Activated T-cell treated with anti-CD3 and anti-CD28 coated beads, Interleukin-2, amount 50 U/mL, for 4 hours (primary cell): ENCODE measurements at regions not wholly inside any gene's neighbourhood (a gene's known extent, or its start where the extent isn't known, plus 50 kb on each side); places are given as distances from the start of the nearest gene placed in this dataset.

ENCODE experiments used
- ATAC-seq, 2 donors: fragments of 200-7000 bp; cut with Tn5 transposase; one replicate each; pipeline ENCODE4 v1.10.0; 2021
- DNase-seq: peaks from one replicate; pipeline ENCODE4 v3.0.0-alpha.2; 2020
- H3K27me3 Mint-ChIP-seq: one replicate; pipeline ENCODE4 v1.8.0; 2021; ENCODE audit warnings: low read depth, mixed read lengths
- H3K36me3 Mint-ChIP-seq: one replicate; pipeline ENCODE4 v1.8.0; 2022; ENCODE audit warnings: mixed read lengths; ENCODE audit not compliant: insufficient read depth
- H3K4me1 Mint-ChIP-seq: one replicate; pipeline ENCODE4 v1.8.0; 2021; ENCODE audit warnings: low read depth, mixed read lengths
- H3K4me3 Mint-ChIP-seq: one replicate; pipeline ENCODE4 v1.8.0; 2021; ENCODE audit warnings: mild to moderate bottlenecking, moderate library complexity, mixed read lengths
- H3K9me3 Mint-ChIP-seq: one replicate; pipeline ENCODE4 v1.8.0; 2021; ENCODE audit warnings: mixed read lengths

- Mint-ChIP-seq H3K27me3 (peaks cover 14% of the 10 kb centered on the region), H3K9me3 (no peaks in the 10 kb centered on the region), H3K4me1 (no peaks in the 10 kb centered on the region), H3K36me3 (no peaks in the 10 kb centered on the region), H3K4me3 (no peak overlapping the region)
- ATAC-seq (no peak), DNase-seq (no peak)
Observed at GRCh38 chr2:106607371-106607770, 120.2 kb downstream of the CD8B2 start.

GRCh38 chr2:106609780-106610179 is 122.6 kb downstream of the CD8B2 start:
- no peak for DNase-seq
- no peak for ATAC-seq
- no peaks in the 10 kb centered on the region for H3K9me3 Mint-ChIP-seq
- peaks cover 11% of the 10 kb centered on the region for H3K27me3 Mint-ChIP-seq
- no peaks in the 10 kb centered on the region for H3K4me1 Mint-ChIP-seq
- H3K36me3 Mint-ChIP-seq = no peaks in the 10 kb centered on the region
- no peak overlapping the region for H3K4me3 Mint-ChIP-seq

DNA sequence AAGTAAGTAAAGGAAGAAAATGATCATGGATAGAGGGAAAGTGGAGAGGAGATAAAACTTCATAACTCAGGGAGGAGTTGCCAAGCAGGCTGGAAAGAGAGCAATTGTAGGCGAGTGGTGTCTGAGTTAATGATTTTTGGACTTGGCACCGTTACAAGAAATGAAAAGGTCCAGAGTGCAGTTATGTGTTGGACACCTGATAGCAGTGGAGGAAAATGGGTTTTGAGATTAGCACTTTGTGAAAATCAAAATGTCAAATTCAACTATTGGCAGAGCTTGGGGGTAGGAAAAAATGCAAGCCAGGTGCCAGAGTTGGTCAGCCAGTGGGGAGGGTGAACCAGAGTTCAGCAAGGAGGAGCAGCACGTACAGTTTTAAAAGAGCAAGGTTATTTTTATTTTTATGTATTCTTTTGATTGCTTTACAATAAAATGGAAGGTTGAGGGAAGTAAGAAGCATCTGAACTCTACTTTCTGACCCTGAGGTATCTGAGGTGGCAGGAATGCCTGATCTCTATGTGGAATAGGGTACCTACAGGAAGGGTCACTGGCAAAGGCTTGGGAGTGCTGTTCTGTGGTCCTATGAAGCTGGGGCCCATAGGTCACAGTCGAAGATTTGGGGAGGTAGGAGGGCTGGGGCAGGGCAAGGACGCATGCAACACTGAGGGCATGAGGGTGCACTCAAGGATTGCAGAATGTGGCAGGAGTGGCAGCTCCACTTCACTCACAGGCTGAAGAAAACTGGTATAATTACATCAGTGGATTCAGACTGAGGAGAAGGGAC is 127.5 kb downstream of the CD8B2 start:
- no peak for ATAC-seq
- no peaks in the 10 kb centered on the region for H3K9me3 Mint-ChIP-seq
- no peaks in the 10 kb centered on the region for H3K4me1 Mint-ChIP-seq
- no peak overlapping the region for H3K4me3 Mint-ChIP-seq
- no peak for DNase-seq
- H3K36me3 Mint-ChIP-seq = no peaks in the 10 kb centered on the region
- peaks cover 9% of the 10 kb centered on the region for H3K27me3 Mint-ChIP-seq

DNA sequence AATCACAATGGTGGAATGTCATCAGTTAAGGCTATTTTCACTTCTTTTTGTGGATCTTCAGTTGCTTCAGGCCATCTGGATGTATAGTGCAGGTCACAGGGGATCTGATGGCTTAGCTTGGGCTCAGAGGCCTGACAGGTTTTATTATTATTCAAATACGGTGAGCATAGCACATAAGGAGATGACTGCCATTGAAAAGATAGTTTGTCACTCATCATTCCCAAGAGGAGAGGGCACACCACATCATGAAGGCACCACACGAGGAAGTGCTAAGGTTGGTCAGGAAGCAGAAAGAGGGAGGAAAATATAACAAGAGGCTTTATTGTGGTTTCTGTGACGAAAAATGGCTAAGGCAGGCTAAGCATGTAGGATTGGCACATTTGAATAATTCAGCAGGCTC is 131.4 kb downstream of the CD8B2 start:
- ATAC-seq = no peak
- Mint-ChIP-seq H3K4me1 (no peaks in the 10 kb centered on the region), H3K4me3 (no peak overlapping the region), H3K36me3 (no peaks in the 10 kb centered on the region), H3K9me3 (no peaks in the 10 kb centered on the region), H3K27me3 (peaks cover 9% of the 10 kb centered on the region)
- DNase-seq = no peak

- DNase-seq (no peak), ATAC-seq (no peak)
- Mint-ChIP-seq H3K27me3 (peaks cover 20% of the 10 kb centered on the region), H3K9me3 (peaks cover 4% of the 10 kb centered on the region), H3K36me3 (no peaks in the 10 kb centered on the region), H3K4me3 (no peak overlapping the region), H3K4me1 (no peaks in the 10 kb centered on the region)
Observed at GRCh38 chr2:106623456-106623855, 136.3 kb downstream of the CD8B2 start.

DNA sequence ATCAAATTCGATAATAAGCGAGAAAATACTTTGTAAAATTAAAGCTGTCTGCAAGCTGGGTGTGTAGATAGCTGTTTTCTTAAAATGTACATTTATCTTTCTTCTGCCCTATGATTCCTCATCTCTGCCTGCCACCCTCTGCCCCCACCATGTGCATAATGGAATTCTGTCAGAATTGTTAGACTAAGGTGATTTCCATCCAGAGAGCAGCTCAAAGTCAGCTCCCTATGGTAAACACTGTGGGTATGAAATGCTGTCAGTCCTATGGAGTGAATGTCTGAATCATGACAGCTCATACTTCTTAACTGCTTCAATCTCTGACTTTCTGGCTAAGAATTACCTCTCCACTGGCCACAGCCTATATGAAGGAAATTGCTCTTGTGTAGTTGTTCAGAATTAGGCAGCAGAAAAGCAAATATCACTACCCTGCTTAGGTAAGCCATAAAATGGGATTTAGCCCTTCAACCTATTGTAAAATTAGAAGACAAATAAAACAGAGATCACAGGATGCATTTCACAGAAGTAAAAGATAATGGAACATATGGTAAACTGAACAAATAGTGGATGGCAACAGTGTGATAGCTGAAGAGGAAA is 137.7 kb downstream of the CD8B2 start:
- Mint-ChIP-seq H3K4me3 (no peak overlapping the region), H3K4me1 (no peaks in the 10 kb centered on the region), H3K9me3 (peaks cover 7% of the 10 kb centered on the region), H3K36me3 (no peaks in the 10 kb centered on the region), H3K27me3 (peaks cover 17% of the 10 kb centered on the region)
- ATAC-seq (no peak), DNase-seq (no peak)

DNA sequence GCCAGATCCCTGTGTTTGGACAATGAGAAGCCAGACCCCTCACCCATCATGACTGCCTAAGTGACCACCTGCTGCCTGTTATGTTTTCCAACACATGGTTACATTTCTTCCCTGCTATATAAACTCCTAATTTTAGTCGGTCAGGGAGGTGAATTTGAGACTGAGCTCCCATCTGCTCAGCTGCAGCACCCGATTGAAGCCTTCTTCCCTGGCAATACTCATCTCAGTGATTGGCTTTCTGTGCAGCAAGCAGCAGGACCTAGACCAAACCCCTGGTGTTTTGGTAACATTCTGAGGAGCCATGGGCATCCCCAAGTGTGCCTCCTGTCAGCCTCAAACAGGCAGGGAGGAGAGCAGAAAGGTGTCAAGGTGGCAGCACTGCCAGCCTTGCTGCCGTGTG is 141.2 kb downstream of the CD8B2 start:
- H3K9me3 Mint-ChIP-seq = peaks cover 7% of the 10 kb centered on the region

GRCh38 chr2:106629981-106630380 is 142.8 kb downstream of the CD8B2 start:
- Mint-ChIP-seq H3K36me3 (no peaks in the 10 kb centered on the region), H3K4me1 (no peaks in the 10 kb centered on the region), H3K4me3 (no peak overlapping the region), H3K9me3 (peaks cover 7% of the 10 kb centered on the region), H3K27me3 (peaks cover 6% of the 10 kb centered on the region)
- DNase-seq (no peak), ATAC-seq (no peak)

More for the DNA sequence above, 141.2 kb downstream of the CD8B2 start:
- H3K4me3 Mint-ChIP-seq = no peak overlapping the region
- H3K27me3 Mint-ChIP-seq = peaks cover 11% of the 10 kb centered on the region
- no peak for ATAC-seq
- H3K36me3 Mint-ChIP-seq = no peaks in the 10 kb centered on the region
- no peaks in the 10 kb centered on the region for H3K4me1 Mint-ChIP-seq
- DNase-seq = no peak

GRCh38 chr2:106631281-106631680 is 144.1 kb downstream of the CD8B2 start:
- Mint-ChIP-seq H3K36me3 (no peaks in the 10 kb centered on the region), H3K27me3 (no peaks in the 10 kb centered on the region), H3K4me1 (no peaks in the 10 kb centered on the region), H3K9me3 (peaks cover 7% of the 10 kb centered on the region), H3K4me3 (no peak overlapping the region)
- no peak for ATAC-seq
- DNase-seq = no peak

DNA sequence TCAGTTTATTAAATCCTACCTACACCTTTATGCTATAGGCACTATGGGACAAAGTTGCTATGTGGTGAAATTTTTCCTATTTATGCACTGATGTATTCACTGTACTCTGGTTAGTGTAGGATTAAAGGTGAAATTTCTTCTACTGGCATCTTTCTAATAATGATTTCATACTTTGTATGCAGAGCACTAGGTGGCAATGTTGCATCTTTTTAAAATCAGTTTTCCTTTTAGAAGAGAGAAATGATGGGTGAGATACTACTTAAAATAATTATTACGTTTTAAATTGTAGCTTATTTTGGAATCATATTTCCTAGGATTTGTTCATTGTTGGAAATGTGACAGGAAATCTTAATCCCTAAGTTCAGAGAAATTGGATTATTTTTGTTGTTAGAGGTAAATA is 150.9 kb downstream of the CD8B2 start:
- no peak for ATAC-seq
- Mint-ChIP-seq H3K36me3 (no peaks in the 10 kb centered on the region), H3K27me3 (no peaks in the 10 kb centered on the region), H3K4me3 (no peak overlapping the region), H3K9me3 (no peaks in the 10 kb centered on the region), H3K4me1 (no peaks in the 10 kb centered on the region)
- DNase-seq = no peak

- Mint-ChIP-seq H3K4me1 (no peaks in the 10 kb centered on the region), H3K27me3 (no peaks in the 10 kb centered on the region), H3K4me3 (no peak overlapping the region), H3K9me3 (no peaks in the 10 kb centered on the region), H3K36me3 (no peaks in the 10 kb centered on the region)
- DNase-seq (no peak), ATAC-seq (no peak)
Observed at GRCh38 chr2:106638580-106638979, 151.4 kb downstream of the CD8B2 start.

DNA sequence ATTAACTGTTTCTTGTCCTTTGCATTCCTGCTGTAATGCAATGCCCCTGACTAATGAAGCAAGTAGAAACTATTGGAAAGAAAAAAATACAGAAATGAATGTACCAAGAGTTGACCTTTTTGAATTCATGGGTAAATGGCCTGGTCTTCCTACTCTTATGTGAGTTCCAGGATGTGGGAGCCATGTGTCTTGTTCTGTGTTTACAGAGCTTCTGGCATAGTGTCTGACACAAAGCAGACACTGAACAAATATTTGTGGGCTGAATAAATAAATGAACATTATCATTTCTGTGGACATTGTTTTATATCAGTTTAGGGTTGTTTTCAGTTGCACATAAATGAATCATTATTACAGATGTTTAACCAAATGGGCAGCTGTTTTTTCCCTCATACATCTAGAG is 155.5 kb downstream of the CD8B2 start:
- ATAC-seq (no peak), DNase-seq (no peak)
- Mint-ChIP-seq H3K4me1 (no peaks in the 10 kb centered on the region), H3K36me3 (no peaks in the 10 kb centered on the region), H3K27me3 (no peaks in the 10 kb centered on the region), H3K4me3 (no peak overlapping the region), H3K9me3 (no peaks in the 10 kb centered on the region)

DNA sequence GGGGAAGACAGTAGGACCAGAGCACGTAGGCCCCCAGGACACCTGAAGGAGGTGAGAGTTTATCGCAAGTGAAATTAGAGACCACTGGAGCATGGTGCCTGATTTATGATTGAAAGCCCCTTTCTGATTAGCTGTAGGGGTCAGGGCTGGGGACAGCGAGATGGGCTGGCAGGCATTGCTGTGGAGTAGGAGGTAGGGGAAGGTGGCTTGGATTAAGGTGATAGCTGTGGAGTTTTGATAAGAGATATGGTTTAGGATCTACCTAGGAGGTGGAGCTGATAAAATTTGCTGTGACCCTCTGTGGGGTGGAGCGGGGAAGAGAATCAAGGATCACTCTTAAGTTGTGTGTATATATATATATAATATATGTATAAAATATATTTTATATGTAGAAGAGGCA is 157.5 kb downstream of the CD8B2 start:
- ATAC-seq = no peak

DNA sequence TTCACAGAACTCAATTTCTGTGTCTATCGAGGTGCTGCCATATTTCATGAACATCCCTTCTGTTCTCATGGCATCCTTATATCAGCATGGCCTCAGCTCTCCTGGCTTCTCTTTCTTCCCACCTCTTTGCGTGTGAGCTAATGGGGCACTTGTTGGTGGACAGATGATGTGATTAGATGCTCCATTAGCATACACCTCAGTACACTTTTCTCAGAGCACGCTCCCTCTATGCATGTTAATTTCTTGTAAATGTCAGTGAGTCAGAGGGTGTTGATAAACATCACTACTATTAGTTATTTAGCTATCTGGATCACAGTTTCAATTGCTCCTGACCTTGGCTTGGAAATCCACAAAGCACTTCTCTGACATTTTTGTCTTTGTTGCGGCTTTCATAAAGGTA is 159.4 kb downstream of the CD8B2 start:
- H3K9me3 Mint-ChIP-seq = no peaks in the 10 kb centered on the region
- peaks cover 8% of the 10 kb centered on the region for H3K27me3 Mint-ChIP-seq
- H3K4me1 Mint-ChIP-seq = no peaks in the 10 kb centered on the region
- ATAC-seq = no peak
- DNase-seq = no peak
- H3K4me3 Mint-ChIP-seq = no peak overlapping the region
- no peaks in the 10 kb centered on the region for H3K36me3 Mint-ChIP-seq

More for the DNA sequence above, 157.5 kb downstream of the CD8B2 start:
- no peaks in the 10 kb centered on the region for H3K4me1 Mint-ChIP-seq
- no peak for DNase-seq
- no peaks in the 10 kb centered on the region for H3K36me3 Mint-ChIP-seq
- H3K27me3 Mint-ChIP-seq = no peaks in the 10 kb centered on the region
- H3K9me3 Mint-ChIP-seq = no peaks in the 10 kb centered on the region
- no peak overlapping the region for H3K4me3 Mint-ChIP-seq

- no peak for DNase-seq
- no peaks in the 10 kb centered on the region for H3K36me3 Mint-ChIP-seq
- no peak overlapping the region for H3K4me3 Mint-ChIP-seq
- H3K4me1 Mint-ChIP-seq = no peaks in the 10 kb centered on the region
- H3K27me3 Mint-ChIP-seq = peaks cover 16% of the 10 kb centered on the region
- H3K9me3 Mint-ChIP-seq = no peaks in the 10 kb centered on the region
- ATAC-seq = no peak
Observed at GRCh38 chr2:106649306-106649705, 162.1 kb downstream of the CD8B2 start.
